Myocyte (in vitro differentiated cells): ENCODE measurements at regions not wholly inside any gene's neighbourhood (a gene's known extent, or its start where the extent isn't known, plus 50 kb on each side); places are given as distances from the start of the nearest gene placed in this dataset.

Source experiments
- DNase-seq: peaks from one replicate; pipeline ENCODE4 v3.0.0-alpha.2; 2012; ENCODE audit warnings: low read depth

DNA sequence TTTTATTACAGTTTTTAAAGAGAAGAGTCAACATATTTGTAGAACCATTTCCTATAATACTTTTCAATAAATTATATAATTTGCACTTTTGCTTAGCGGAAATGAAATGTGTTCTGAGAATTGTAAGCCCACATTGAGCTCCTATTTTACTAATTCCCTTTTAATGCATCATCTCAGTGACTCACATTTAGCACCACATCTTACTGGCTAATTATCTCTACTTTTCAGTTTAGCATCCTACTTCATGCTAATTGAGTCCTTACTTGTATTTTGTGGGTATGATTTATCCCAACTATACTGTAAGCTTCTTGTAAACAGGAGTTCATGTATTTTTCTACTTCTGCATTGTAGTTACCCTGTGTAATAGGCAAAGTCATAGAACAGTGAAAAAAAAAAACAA is 67.5 kb downstream of the TMX1 start:
- no peak for DNase-seq

DNA sequence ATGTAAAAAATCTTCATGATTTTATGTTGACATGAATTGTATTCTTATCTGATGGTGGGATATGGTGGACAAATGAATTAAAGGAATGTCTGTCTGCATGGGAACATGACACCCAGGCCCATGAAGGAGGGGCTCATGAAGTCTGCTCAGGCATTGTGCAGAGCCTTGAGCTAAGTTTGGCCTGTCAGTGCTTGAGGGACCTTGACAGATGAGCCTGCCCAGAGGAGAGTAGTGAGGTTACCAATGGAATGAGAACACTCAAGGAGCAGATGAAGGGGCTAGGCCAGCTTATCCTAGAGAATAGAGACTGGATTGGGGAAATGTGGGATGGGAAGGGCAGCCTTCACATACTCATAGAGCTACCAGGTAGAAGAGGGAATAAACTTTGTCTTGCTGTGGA is 68.8 kb downstream of the TMX1 start:
- DNase-seq: peak; percentile 94

DNA sequence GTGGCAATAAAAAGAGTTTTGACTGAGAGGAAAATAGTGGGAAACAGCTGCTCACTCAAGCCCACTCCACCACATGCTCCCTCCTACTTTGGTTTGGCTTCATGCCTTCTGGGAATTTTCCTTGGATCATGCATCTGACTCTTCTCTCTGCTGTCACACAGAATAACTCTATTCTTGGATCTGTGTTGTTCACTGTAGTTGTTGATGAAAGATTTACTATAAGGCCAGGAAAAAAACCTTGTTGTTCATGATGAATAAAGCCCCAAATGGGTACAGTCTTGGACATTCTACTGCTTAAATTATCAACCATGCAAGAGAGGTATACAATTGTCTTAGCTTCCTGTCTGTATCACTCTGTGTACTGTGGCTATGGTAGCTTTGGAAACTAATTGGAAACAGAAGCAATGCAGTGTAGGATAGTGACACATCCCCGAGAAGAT is 70.5 kb downstream of the TMX1 start:
- peak; percentile 99 for DNase-seq

DNA sequence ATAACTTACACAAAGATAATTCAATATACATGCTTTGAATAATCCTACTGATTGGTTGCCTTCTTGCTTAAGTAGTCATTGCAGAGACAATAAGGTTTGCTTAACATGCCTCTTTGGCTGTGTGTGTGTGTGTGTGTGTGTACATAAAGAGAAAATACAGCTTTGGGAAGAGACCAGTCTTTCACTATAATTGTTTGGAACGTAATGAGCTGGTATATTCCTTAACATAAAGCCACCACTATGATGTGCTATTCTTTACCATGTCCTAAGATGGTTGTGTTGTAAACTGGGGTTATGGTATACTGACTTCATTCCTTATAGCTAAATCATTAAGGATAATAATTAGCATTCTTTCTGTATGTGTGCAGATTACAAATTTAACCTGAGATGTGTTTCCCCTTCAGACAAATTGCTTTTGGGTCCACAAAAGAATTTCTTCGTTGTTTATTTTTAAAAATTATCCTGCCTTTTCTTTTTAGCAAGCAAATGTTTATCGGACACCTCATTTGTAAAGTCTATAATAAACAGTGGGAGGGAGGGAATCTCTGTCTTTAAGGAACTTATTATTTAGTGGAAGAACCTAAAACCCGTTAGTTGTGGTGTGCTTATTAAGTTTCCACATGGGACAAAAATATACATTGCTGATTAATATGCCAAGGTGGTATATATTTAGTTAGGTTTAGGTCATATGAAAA is 74.4 kb downstream of the TMX1 start:
- DNase-seq: no peak

DNA sequence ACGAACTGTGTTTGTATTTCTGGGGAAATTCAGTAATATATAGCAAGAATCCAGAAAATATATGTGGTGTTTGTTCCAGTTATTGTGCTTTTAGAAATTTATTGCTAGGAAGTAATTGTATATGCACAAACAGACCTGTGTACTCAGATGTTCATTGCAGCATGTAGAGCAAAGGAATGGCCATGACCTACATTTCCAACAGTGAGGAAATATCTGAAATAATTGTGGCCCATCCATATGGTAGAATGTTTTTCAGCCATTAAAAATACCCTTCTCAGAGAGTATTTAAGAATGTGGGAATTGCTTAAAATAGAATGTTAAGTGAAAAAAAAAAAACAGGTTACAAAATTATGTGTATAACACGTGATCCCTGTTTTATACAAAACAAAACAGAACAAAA is 77.3 kb downstream of the TMX1 start:
- DNase-seq: no peak

DNA sequence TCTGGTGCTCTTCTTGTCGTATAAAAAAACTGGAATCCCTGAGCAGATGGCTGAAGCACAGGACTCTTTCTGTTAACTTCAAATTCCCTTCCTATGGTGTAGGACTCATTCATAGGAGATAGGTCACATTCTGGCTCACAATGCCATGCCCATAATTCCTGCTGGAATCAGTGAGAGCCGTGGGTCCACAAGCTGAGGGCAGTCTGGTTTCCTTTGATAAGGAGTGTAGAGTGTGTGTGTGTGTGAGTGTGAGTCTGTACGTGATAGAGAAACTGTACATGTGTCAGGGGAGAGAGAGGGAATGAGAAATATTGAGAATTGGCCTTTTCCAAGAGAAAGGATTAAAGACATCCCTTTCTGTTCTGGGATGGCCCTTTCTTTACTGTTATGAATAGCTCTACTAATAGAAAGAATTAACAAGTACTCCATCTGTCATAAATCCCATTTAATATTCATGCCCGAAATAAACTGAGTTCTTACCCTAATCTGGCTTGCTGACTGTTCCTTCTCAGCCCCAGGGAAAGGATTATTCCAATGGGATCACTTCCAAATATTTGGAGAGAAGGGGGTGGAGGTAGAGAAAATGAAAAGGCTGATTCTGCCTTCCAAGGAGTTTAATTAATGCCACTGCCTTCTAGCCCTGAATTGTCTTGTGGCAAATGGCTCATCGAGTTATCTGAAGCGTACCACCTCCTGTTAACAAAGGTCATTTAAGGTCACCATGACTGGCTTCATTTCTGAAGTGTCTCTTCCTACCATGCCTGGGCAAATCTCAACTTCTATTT is 79.0 kb downstream of the TMX1 start:
- peak; percentile 79 for DNase-seq

DNA sequence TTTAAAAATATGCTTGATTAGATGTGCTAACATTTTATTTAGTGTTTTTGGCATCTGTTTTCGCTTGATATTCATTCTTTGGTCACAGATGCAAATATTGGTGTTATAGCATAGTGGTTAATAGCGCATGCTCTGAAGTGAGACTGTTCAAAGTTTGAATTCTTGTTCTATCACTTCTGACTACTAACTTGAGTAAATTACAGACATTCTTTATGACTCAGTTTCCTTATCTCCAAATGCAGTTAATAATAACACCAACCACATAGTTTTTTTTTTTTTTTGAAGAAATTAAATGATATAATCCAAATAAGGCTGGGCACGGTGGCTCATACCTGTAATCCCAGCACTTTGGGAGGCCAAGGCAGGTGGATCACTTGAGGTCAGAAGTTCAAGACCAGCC is 81.0 kb downstream of the TMX1 start:
- DNase-seq: no peak

DNA sequence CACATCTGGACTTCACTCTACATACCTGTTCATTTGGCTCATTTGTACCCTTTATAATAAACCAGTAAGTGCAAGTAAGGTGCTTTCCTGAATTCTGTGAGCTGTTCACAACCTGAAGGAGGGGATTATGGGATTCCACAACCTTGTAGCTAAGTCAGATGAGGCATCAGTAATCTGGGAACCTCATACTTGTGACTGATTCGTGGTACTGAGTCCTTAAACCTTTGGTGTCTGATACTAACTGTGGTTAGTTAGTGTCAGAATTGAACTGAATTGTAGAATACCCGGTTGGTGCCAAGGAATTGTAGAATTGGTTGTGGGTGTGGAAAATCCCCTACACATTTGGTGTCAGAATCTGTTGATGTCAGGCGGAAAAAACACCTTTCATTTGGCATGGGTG is 83.4 kb downstream of the TMX1 start:
- DNase-seq: no peak

DNA sequence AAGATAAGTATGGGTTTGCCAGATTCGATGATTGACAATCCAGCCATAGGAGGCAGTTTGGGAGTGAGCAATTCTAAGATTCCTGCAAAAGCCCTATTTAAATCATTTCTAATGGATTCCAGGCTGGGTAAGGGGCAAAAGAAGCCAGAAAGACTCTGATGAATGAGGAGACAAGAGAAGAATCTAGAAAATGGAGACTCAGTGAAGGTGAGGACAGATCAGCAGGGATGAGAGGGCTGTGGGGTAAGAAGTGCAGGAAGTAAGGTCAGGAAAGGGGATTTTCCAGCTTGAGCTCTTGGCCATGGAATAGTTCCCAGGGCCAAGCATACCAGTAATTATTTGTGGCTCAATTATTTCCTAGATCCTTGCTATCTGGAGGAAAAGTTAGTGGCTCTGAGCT is 87.3 kb downstream of the TMX1 start:
- no peak for DNase-seq

DNA sequence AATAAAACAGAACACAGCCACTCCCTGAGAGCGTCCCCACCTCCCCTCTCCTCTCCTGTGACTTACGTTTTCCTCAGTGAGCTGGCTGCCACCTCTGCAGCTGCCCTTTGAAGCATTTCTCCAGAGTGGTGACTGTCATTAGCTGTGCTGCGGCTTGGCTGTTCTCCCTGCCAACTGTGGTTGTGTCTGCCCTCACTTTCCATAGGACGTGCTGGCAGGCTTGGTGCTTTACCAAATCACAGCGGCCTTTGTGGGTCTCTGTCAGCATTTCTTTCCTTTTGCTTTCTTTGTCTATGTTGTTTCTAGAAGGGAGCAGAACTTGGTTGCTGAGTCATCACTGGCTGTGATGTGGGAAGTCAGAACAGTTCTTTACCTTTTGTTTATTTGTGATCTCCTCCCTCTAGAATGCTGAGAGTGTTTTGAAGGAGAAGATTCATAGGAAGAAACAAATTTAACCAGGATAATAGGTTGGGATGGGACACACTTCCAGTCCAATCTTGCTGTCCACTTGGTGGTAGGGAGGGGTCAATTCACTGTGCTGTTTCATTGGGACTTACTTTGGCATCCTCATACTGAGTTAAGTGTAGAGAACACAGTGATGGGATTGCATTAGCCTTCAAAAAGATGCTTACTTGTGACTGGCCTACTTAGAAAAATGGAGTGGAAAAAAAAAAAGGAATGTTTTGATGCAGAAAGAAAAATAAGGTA is 88.2 kb downstream of the TMX1 start:
- DNase-seq: peak; percentile 93

DNA sequence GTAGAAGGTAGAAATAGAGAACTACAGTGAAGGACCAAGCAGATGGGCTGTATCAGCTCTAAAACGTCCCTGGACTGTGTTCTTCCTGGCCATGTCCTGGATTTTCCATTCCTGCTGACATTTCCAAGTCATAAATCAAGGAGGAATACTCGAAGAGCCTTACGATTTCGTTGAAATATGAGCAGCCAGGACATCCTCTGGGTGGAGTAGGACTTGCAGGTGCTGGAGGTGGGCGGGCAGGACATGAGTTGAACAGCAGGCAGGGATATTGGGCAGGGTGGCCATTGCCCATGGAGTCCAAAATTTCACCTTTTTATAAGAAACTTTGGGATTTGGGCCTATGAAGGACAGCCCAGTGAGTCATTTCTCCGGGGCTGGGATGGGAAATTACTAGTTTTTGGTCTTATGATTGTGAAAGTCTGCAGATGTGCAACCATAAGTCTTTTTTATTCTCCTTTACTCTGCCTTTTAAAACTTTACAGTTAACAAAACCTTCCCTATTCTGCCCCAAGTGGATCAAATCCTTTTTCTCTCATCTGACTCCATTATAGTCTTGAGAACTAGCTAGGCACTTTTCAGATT is 88.8 kb downstream of the TMX1 start:
- DNase-seq: peak; percentile 35

DNA sequence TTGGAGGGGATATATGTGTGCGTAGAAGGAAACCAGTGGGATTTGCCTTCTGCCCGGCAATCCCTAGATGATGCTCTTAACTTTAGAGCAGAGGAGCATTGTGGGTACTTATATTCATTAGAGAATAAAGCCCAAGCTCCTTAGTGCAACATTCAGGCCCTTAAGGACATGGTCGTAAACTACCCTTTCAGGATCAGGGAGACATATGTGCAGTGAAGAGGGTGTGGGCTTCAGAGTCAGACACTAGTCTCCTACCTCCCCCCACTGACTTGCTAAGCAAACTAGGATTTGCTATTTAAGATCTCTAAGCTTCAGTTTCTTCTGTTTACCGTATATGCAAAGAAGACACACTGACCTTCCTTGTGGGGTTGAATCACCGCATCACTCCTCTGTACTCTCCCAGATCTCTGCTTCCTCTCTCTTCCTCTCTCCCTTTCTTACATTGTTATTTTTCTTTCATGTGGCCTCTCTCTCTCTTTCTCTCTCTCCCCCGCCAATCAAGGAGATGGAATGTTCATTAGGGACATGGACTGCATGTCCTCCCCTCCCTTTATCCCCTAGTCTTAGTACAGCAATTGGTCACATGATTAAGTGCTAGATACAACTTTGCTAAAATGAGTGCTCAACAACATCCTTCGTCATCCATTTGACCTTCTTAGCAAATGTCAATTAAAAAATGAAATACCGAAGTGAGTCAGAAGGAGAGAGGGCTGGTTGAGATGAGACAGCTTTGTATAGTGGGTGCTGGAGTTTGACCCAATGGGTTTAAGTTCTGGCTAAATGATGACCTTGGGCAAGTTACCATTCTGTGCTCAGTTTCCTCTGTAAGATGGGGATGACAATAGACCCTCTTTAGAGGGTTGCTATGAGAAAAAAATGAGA is 91.7 kb downstream of the TMX1 start:
- DNase-seq: no peak

DNA sequence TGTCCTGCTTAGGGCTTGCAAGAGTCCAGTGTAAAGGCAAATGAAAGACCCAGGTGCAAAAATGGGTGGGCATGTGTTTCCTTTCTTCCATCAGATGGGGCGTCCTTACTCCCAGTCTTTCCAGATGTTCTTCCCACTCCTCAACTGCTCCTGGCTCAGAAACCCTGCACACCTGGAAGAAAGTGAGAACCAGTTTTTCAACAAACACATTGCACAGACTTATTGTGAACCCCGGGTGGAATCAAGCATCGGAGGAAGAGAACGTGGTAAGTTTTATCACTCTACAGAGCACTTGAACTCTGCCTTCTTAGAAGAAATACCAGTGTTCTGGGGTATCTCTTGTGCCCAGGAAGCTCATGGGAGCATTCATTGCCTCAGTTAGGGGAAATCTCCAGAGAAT is 93.3 kb downstream of the TMX1 start:
- DNase-seq: no peak

DNA sequence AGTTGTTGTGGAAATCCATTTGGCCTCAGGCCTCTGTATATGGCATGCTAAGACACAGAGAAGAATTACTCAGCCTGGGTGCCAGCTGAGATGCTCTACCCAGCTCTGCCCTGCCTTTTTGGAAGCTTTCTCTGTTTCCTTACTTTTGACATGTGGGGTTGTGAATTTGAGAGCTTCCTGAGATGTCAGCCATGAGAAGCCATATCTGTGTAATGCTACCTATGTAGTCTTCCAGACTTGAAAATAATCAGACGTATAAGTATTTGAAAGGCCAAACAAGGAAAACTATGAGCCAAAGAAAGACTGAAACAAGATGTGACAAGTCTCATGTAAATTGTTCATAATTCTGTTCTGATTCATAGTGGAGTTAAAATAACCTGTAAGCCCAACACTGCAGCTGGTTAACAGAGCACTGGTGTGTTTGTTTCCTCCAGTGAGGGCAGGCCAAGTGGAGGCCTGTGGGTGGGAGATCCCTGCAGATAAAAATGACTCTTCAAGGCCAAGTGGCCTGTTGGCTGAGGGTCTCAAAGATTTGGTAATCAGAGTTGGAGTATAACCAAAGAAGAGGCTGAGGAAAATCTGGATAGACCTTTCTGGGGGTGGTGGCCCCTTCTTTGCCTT is 94.0 kb downstream of the TMX1 start:
- peak; percentile 28 for DNase-seq

DNA sequence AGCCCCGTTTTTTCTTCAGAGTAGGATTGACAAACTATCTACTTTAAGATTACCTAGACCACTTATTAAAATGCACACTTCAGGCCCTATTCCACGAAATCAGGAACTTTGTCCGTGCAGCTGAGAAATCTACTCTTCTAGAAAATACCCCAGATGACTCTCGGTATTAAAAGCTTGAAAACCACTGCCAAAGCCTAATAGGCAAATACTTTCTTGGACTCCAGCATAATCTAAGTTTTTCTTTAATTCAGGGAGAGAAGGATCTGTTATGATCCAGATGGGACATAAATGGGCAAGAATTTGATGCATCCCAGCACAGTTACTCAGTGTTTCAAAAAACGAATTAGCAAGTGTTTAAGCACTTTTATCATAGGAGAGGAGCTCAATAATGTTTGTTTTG is 94.5 kb downstream of the TMX1 start:
- DNase-seq: no peak

DNA sequence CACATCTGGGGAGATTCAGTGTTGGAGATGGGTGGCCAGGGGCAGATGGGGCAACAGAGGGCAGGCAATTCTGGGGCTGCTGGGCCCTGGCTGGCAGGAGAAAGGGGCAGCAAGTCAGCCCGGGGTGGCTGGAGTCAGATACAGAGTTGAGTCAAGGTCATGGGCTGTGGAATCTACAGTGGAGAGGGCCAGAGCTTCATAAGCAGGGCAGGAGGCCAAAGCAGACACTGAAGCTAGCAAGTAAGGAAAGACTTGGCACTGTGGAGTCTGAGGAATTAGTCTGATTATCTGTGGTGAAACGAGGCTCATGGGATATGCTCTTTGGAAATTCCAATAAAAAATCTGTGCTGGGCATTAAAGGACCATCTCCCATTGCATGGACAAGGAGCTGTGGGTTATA is 95.5 kb downstream of the TMX1 start:
- DNase-seq: peak; percentile 30

DNA sequence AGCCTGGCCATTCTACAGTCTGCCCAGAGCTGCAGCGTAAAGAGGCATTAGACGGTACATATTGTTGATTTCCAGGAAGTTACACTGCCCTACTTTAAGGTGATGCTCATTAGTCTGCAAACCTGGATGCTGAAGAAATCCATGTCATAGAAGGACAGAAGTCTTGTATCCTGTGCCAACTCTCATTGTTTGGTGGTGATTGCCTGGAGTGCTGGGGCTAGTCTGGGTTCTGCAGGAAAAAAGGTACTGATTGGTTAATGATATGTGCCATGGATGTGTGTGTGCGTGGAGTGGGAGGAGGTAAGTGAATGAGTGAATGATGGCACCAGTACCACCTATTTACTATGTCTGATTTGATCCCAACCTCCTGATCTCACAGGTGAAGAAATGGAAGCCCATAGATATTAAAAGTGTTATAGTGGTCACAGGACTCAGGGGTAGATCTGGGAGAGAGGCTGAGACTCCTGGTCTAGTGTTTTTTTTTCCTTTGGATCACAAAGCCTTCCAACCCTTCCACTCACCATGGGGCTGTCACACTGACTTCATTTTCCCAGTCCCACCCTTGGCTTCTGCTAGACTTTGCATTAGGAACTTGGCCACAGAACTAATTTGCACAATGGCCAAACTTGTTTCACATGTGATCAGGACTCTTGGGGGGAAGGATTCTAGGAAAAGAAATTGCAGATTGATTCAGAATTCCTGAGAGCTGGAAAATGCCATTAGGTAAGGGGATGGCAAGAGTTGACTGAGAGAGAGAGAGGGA is 96.1 kb downstream of the TMX1 start:
- DNase-seq: no peak

DNA sequence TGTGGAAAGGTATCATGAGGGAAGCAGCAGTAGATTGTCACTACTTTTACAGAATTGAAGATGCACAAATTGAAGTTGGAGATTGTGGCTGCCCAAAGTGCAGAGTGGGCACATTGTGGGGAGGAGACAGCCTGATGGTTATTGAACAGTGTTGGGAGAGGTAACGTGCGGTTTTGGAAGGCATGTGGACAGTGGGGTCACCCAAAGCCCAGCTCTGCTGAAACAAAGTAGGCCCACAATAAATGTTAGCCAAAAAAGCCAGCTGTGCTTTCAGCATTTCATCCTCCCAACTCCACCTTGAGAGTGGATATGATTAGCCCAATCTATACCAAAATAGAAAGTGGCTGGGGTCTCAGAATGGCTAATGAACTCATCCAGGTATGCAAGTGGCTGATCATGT is 96.7 kb downstream of the TMX1 start:
- no peak for DNase-seq

DNA sequence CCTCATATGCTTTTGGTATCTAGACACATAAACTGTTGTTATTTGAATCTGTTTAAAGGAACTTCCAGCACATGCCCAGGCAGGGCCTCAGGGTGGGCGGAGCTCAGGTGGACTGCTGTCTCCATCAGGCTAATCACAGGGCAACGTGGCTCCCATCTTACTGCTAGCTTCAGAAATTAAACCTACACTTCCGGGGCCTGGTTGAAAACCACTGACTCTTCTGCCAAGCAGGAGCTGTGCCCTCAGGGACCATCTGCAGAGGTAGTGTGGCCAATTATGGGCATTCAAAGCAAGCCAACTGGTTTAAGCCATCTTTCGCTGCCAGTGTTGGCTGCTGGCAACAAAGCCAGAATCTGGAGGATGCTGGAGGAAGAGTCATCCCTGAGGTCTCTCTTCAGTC is 97.5 kb downstream of the TMX1 start:
- peak; percentile 41 for DNase-seq

DNA sequence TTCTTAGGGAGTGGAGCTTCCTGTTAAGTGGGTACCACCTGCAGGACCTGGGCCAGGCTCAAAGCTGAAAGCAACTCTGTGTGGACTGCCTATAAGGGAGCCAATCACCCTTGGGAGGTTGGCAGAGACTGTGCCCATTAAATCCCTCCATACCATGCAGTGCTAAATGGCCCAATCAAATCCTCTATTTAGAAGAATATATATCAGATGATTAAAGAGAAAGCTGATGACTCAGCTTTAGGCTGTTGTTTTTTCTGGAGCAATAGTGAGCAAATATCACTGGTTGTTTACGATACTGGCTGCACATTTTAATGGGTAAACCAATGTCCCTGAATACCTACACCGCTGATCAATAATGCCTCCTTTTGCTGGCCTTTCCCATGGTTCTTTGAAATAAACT is 101.3 kb downstream of the TMX1 start:
- DNase-seq: no peak
